H9 (cell line): ENCODE measurements at regions not wholly inside any gene's neighbourhood (a gene's known extent, or its start where the extent isn't known, plus 50 kb on each side); places are given as distances from the start of the nearest gene placed in this dataset.

Experiments used
- DNase-seq: peaks from one replicate; pipeline ENCODE4 v3.0.0-alpha.2; 2017
- H2AFZ ChIP-seq: one replicate; pipeline ENCODE4 v1.6.1; 2013; ENCODE audit warnings: mild to moderate bottlenecking, low read length, control low read depth, moderate library complexity
- H2AK5ac ChIP-seq: 2 replicates; pipeline ENCODE4 v1.6.1; 2013; ENCODE audit warnings: low read length, control low read depth, mixed read lengths; ENCODE audit not compliant: insufficient read length
- H2BK120ac ChIP-seq: one replicate; pipeline ENCODE4 v1.6.1; 2013; ENCODE audit warnings: low read depth, mild to moderate bottlenecking, low read length, control low read depth, inconsistent platforms; ENCODE audit not compliant: poor library complexity, severe bottlenecking
- H2BK12ac ChIP-seq: 2 replicates; pipeline ENCODE4 v1.6.1; 2013; ENCODE audit warnings: low read length, control low read depth, mixed read lengths, low read depth; ENCODE audit not compliant: insufficient read length
- H2BK15ac ChIP-seq: 2 replicates; pipeline ENCODE4 v1.6.1; 2013; ENCODE audit warnings: low read depth, low read length, control low read depth
- H2BK20ac ChIP-seq: one replicate; pipeline ENCODE4 v1.6.1; 2013; ENCODE audit warnings: low read depth, mild to moderate bottlenecking, low read length, control low read depth, inconsistent platforms; ENCODE audit not compliant: poor library complexity, severe bottlenecking
- H2BK5ac ChIP-seq: 2 replicates; pipeline ENCODE4 v1.6.1; 2013; ENCODE audit warnings: low read length, control low read depth, mixed read lengths; ENCODE audit not compliant: insufficient read length
- H3K14ac ChIP-seq: 2 replicates; pipeline ENCODE4 v1.6.1; 2013; ENCODE audit warnings: low read length, control low read depth; ENCODE audit not compliant: insufficient read depth
- H3K18ac ChIP-seq: 2 replicates; pipeline ENCODE4 v1.6.1; 2013; ENCODE audit warnings: low read depth, mild to moderate bottlenecking, mixed read lengths, low read length, control low read depth; ENCODE audit not compliant: insufficient read length
- H3K23ac ChIP-seq: 2 replicates; pipeline ENCODE4 v1.6.1; 2013; ENCODE audit warnings: low read length, control low read depth, mixed read lengths, low read depth; ENCODE audit not compliant: insufficient read length
- H3K23me2 ChIP-seq: 2 replicates; pipeline ENCODE4 v1.6.1; 2013; ENCODE audit warnings: low read depth, mild to moderate bottlenecking, mixed read lengths, low read length, control low read depth; ENCODE audit not compliant: insufficient read length, poor library complexity, severe bottlenecking
- H3K27ac ChIP-seq: 2 replicates; pipeline ENCODE4 v1.5.1; 2013; ENCODE audit warnings: low read length, control low read depth, mixed read lengths, low read depth; ENCODE audit not compliant: insufficient read length
- H3K27me3 ChIP-seq: 2 replicates; pipeline ENCODE4 v1.6.1; 2013; ENCODE audit warnings: low read length, control low read depth, inconsistent platforms; ENCODE audit not compliant: insufficient read depth
- H3K4ac ChIP-seq: 2 replicates; pipeline ENCODE4 v1.6.1; 2013; ENCODE audit warnings: low read depth, mild to moderate bottlenecking, control low read depth, inconsistent platforms, low read length, moderate library complexity
- H3K4me1 ChIP-seq: 2 replicates; pipeline ENCODE4 v1.6.1; 2013; ENCODE audit warnings: low read length, control low read depth, inconsistent platforms; ENCODE audit not compliant: insufficient read depth
- H3K4me2 ChIP-seq: 2 replicates; pipeline ENCODE4 v1.6.1; 2013; ENCODE audit warnings: low read length, control low read depth, mixed read lengths; ENCODE audit not compliant: insufficient read length, insufficient read depth
- H3K56ac ChIP-seq: 2 replicates; pipeline ENCODE4 v1.6.1; 2013; ENCODE audit warnings: low read depth, mild to moderate bottlenecking, mixed read lengths, low read length, control low read depth; ENCODE audit not compliant: insufficient read length
- H3K79me1 ChIP-seq: 2 replicates; pipeline ENCODE4 v1.6.1; 2013; ENCODE audit warnings: low read depth, mild to moderate bottlenecking, moderate library complexity, low read length, control low read depth, inconsistent platforms; ENCODE audit not compliant: insufficient read depth, poor library complexity, severe bottlenecking
- H3K79me2 ChIP-seq: 2 replicates; pipeline ENCODE4 v1.6.1; 2013; ENCODE audit warnings: low read length, control low read depth, inconsistent platforms; ENCODE audit not compliant: insufficient read depth
- H3K9ac ChIP-seq: 2 replicates; pipeline ENCODE4 v1.6.1; 2013; ENCODE audit warnings: low read length, control low read depth, mixed read lengths; ENCODE audit not compliant: insufficient read length; ENCODE audit errors: extremely low read depth
- H3K9me3 ChIP-seq: one replicate; pipeline ENCODE4 v1.6.1; 2013; ENCODE audit warnings: low read depth, low read length, inconsistent platforms; ENCODE audit not compliant: control insufficient read depth
- H3T11ph ChIP-seq: one replicate; pipeline ENCODE4 v1.6.1; 2013; ENCODE audit warnings: mild to moderate bottlenecking, low read length, control low read depth, inconsistent platforms
- H4K20me1 ChIP-seq: one replicate; pipeline ENCODE4 v1.6.1; 2013; ENCODE audit not compliant: control insufficient read depth, insufficient read length, insufficient read depth
- H4K5ac ChIP-seq: 2 replicates; pipeline ENCODE4 v1.6.1; 2013; ENCODE audit warnings: low read depth, mild to moderate bottlenecking, mixed read lengths, low read length, control low read depth; ENCODE audit not compliant: insufficient read length
- H4K8ac ChIP-seq: replicated peaks from 2 replicates; pipeline ENCODE4 v1.6.1; 2013; ENCODE audit warnings: low read length, control low read depth, mixed read lengths, low read depth; ENCODE audit not compliant: insufficient read length
- H4K91ac ChIP-seq: 2 replicates; pipeline ENCODE4 v1.6.1; 2013; ENCODE audit warnings: low read depth, mild to moderate bottlenecking, moderate library complexity, mixed read lengths, low read length, control low read depth; ENCODE audit not compliant: insufficient read length
- H3K27ac Mint-ChIP-seq, 3 experiments: 2 replicates in 2 of 3; 3 replicates in 1 of 3; pipeline ENCODE4 v1.8.0; 2020 to 2021; ENCODE audit warnings: mixed read lengths in 3 of 3, mild to moderate bottlenecking in 1 of 3, moderate library complexity in 1 of 3
- H3K27me3 Mint-ChIP-seq: 2 replicates; pipeline ENCODE4 v1.8.0; 2021; ENCODE audit warnings: low read depth, mild to moderate bottlenecking, moderate library complexity, mixed read lengths
- H3K36me3 Mint-ChIP-seq, 3 experiments: 2 replicates in 2 of 3; 3 replicates in 1 of 3; pipeline ENCODE4 v1.8.0; 2020 to 2021; ENCODE audit warnings: low read depth in 3 of 3, mixed read lengths in 3 of 3; ENCODE audit not compliant: insufficient read depth in 1 of 3
- H3K4me1 Mint-ChIP-seq, 2 experiments: 2 replicates each; pipeline ENCODE4 v1.8.0; 2020; ENCODE audit warnings: mixed read lengths in 2 of 2
- H3K4me3 Mint-ChIP-seq, 2 experiments: 2 replicates in 1 of 2; 3 replicates in 1 of 2; pipeline ENCODE4 v1.8.0; 2020 to 2021; ENCODE audit warnings: mild to moderate bottlenecking in 2 of 2, mixed read lengths in 2 of 2, moderate library complexity in 1 of 2
- H3K9me3 Mint-ChIP-seq, 2 experiments: 2 replicates in 1 of 2; 3 replicates in 1 of 2; pipeline ENCODE4 v1.8.0; 2020; ENCODE audit warnings: mild to moderate bottlenecking in 2 of 2, mixed read lengths in 2 of 2, moderate library complexity in 1 of 2
- CTCF ChIP-seq: fragments of 200-600 bp; sonication (generic); conservative IDR thresholded peaks from 3 replicates; pipeline ENCODE4 v1.8.0; 2021; ENCODE audit warnings: antibody characterized with exemption, mild to moderate bottlenecking
- WGBS: extraction: QIAGEN DNeasy Blood & Tissue Kit; methylation state at CpG from one replicate; pipeline ENCODE4 v1.1.7; 2013; ENCODE audit warnings: missing lambda C conversion rate, low lambda C conversion rate, mixed read lengths; ENCODE audit not compliant: insufficient read length; ENCODE audit errors: extremely low coverage; 5-methylcytosine and 5-hydroxymethylcytosine counted together

GRCh38 chr5:125411071-125411743 is 664.8 kb upstream of the ZNF608 start:
- Histone ChIP-seq H3K18ac (peak overlapping the region; percentile 62), H4K8ac (no peak overlapping the region), H2BK20ac (no peak overlapping the region), H2BK5ac (no peak overlapping the region), H3K9ac (peak overlapping the region; percentile 32), H4K5ac (no peak overlapping the region), H2AFZ (peak overlapping the region; percentile 76), H3K27me3 (no peaks in the 10 kb centered on the region), H3K14ac (no peak overlapping the region), H3K9me3 (no peaks in the 10 kb centered on the region), H3T11ph (no peak overlapping the region), H3K4me2 (peak overlapping the region; percentile 53), H2BK120ac (no peak overlapping the region), H4K20me1 (no peaks in the 10 kb centered on the region), H3K4me1 (peaks cover 10% of the 10 kb centered on the region), H2BK15ac (no peak overlapping the region), H3K79me1 (no peaks in the 10 kb centered on the region), H4K91ac (no peak overlapping the region), H3K4ac (no peak overlapping the region), H3K56ac (no peak overlapping the region), H3K79me2 (no peaks in the 10 kb centered on the region), H2BK12ac (no peak overlapping the region), H3K27ac (no peak overlapping the region), H2AK5ac (no peak overlapping the region), H3K23me2 (no peaks in the 10 kb centered on the region), H3K23ac (no peak overlapping the region)
- H3K36me3 Mint-ChIP-seq = peaks cover 0 to 5% (median 0%) of the 10 kb centered on the region in 3 experiments; a peak in 1 of 7 replicates
- H3K27ac Mint-ChIP-seq = peak overlapping the region; percentile 23 to 95 (median 87); a peak in 6 of 7 replicates
- peaks cover 67 to 70% of the 10 kb centered on the region in 2 experiments for H3K4me1 Mint-ChIP-seq
- no peak for TF ChIP-seq CTCF
- peak overlapping the region in 1 of 2 experiments; percentile 2; a peak in 1 of 5 replicates for H3K4me3 Mint-ChIP-seq
- no CpG with 5 or more reads among the region's 4 CpGs for WGBS
- no peaks in the 10 kb centered on the region for H3K27me3 Mint-ChIP-seq
- 0 out of 5 replicates have a peak, but pooled peaks cover 0 to under 1% of the 10 kb centered on the region in 2 experiments for H3K9me3 Mint-ChIP-seq
- no peak for DNase-seq
